ENCODE measurements at regions not wholly inside any gene's neighbourhood (a gene's known extent, or its start where the extent isn't known, plus 50 kb on each side); places are given as distances from the start of the nearest gene placed in this dataset.
A peak's percentile ranks its signal among the peaks of the same experiment; 100 is the strongest.

GRCh38 chr12:60992087-60992486, 1268.1 kb upstream of the USP15 start:
- H3K9me3 ChIP-seq (replicated peaks; ENCODE audit: control insufficient read depth, low read depth, low read length) = no peaks in the 10 kb centered on the region
- H3K36me3 ChIP-seq (ENCODE audit: control insufficient read depth, insufficient read depth, low read length) = no peaks in the 10 kb centered on the region
- no peaks in the 10 kb centered on the region for H3K27me3 ChIP-seq (ENCODE audit: control insufficient read depth, insufficient read depth, low read length)
- no peak for DNase-seq
- H3K27ac ChIP-seq (ENCODE audit: low read length) = no peak overlapping the region
- no CpG with 5 or more reads among the region's 2 CpGs for WGBS (ENCODE audit: insufficient coverage)
- H3K4me1 ChIP-seq (ENCODE audit: control insufficient read depth, insufficient read depth, low read length) = no peaks in the 10 kb centered on the region
- no peak overlapping the region for H3K4me3 ChIP-seq (ENCODE audit: low read length)

- no peak for DNase-seq
- no CpG with 5 or more reads among the region's 1 CpG for WGBS (ENCODE audit: insufficient coverage)
- Histone ChIP-seq H3K36me3 (ENCODE audit: control insufficient read depth, insufficient read depth, low read length) (no peaks in the 10 kb centered on the region), H3K9me3 (replicated peaks; ENCODE audit: control insufficient read depth, low read depth, low read length) (no peaks in the 10 kb centered on the region), H3K27me3 (ENCODE audit: control insufficient read depth, insufficient read depth, low read length) (no peaks in the 10 kb centered on the region), H3K4me3 (ENCODE audit: low read length) (no peak overlapping the region), H3K27ac (ENCODE audit: low read length) (no peak overlapping the region), H3K4me1 (ENCODE audit: control insufficient read depth, insufficient read depth, low read length) (no peaks in the 10 kb centered on the region)
Observed at GRCh38 chr12:60995256-60995825, 1264.9 kb upstream of the USP15 start.

- H3K27ac ChIP-seq (ENCODE audit: low read length) = no peak overlapping the region
- no CpG with 5 or more reads among the region's 1 CpG for WGBS (ENCODE audit: insufficient coverage)
Observed at GRCh38 chr12:60997869-60998378, 1262.3 kb upstream of the USP15 start.

GRCh38 chr12:61009192-61009591, 1251.0 kb upstream of the USP15 start:
- DNase-seq = peak; percentile 4
- Histone ChIP-seq H3K27me3 (ENCODE audit: control insufficient read depth, insufficient read depth, low read length) (no peaks in the 10 kb centered on the region), H3K9me3 (replicated peaks; ENCODE audit: control insufficient read depth, low read depth, low read length) (no peaks in the 10 kb centered on the region), H3K36me3 (ENCODE audit: control insufficient read depth, insufficient read depth, low read length) (no peaks in the 10 kb centered on the region), H3K4me1 (ENCODE audit: control insufficient read depth, insufficient read depth, low read length) (no peaks in the 10 kb centered on the region), H3K27ac (ENCODE audit: low read length) (no peak overlapping the region), H3K4me3 (ENCODE audit: low read length) (no peak overlapping the region)
- WGBS (ENCODE audit: insufficient coverage) = no CpG with 5 or more reads among the region's 2 CpGs

More at GRCh38 chr12:60997869-60998378, 1262.3 kb upstream of the USP15 start:
- H3K4me3 ChIP-seq (ENCODE audit: low read length) = no peak overlapping the region
- no peaks in the 10 kb centered on the region for H3K27me3 ChIP-seq (ENCODE audit: control insufficient read depth, insufficient read depth, low read length)
- no peaks in the 10 kb centered on the region for H3K36me3 ChIP-seq (ENCODE audit: control insufficient read depth, insufficient read depth, low read length)
- H3K4me1 ChIP-seq (ENCODE audit: control insufficient read depth, insufficient read depth, low read length) = no peaks in the 10 kb centered on the region
- no peak for DNase-seq
- H3K9me3 ChIP-seq (replicated peaks; ENCODE audit: control insufficient read depth, low read depth, low read length) = no peaks in the 10 kb centered on the region

- Histone ChIP-seq H3K9me3 (replicated peaks; ENCODE audit: control insufficient read depth, low read depth, low read length) (no peaks in the 10 kb centered on the region), H3K27me3 (ENCODE audit: control insufficient read depth, insufficient read depth, low read length) (no peaks in the 10 kb centered on the region), H3K27ac (ENCODE audit: low read length) (no peak overlapping the region), H3K4me3 (ENCODE audit: low read length) (no peak overlapping the region), H3K36me3 (ENCODE audit: control insufficient read depth, insufficient read depth, low read length) (no peaks in the 10 kb centered on the region), H3K4me1 (ENCODE audit: control insufficient read depth, insufficient read depth, low read length) (no peaks in the 10 kb centered on the region)
- WGBS (ENCODE audit: insufficient coverage) = no CpG with 5 or more reads among the region's 2 CpGs
- DNase-seq = no peak
Observed at GRCh38 chr12:61011767-61012423, 1248.3 kb upstream of the USP15 start.

GRCh38 chr12:61018571-61018970, 1241.6 kb upstream of the USP15 start:
- peaks cover 9% of the 10 kb centered on the region for H3K9me3 ChIP-seq (replicated peaks; ENCODE audit: control insufficient read depth, low read depth, low read length)
- DNase-seq = no peak
- no peaks in the 10 kb centered on the region for H3K4me1 ChIP-seq (ENCODE audit: control insufficient read depth, insufficient read depth, low read length)
- no peak overlapping the region for H3K4me3 ChIP-seq (ENCODE audit: low read length)
- no peaks in the 10 kb centered on the region for H3K27me3 ChIP-seq (ENCODE audit: control insufficient read depth, insufficient read depth, low read length)
- H3K36me3 ChIP-seq (ENCODE audit: control insufficient read depth, insufficient read depth, low read length) = no peaks in the 10 kb centered on the region
- H3K27ac ChIP-seq (ENCODE audit: low read length) = no peak overlapping the region

GRCh38 chr12:61023231-61023630, 1237.0 kb upstream of the USP15 start:
- no peak overlapping the region for H3K4me3 ChIP-seq (ENCODE audit: low read length)
- no peaks in the 10 kb centered on the region for H3K4me1 ChIP-seq (ENCODE audit: control insufficient read depth, insufficient read depth, low read length)
- peaks cover 17% of the 10 kb centered on the region for H3K9me3 ChIP-seq (replicated peaks; ENCODE audit: control insufficient read depth, low read depth, low read length)
- no peak for DNase-seq
- no peak overlapping the region for H3K27ac ChIP-seq (ENCODE audit: low read length)
- no peaks in the 10 kb centered on the region for H3K36me3 ChIP-seq (ENCODE audit: control insufficient read depth, insufficient read depth, low read length)
- 90% methylated on average over 13 of the region's 15 CpGs for WGBS (ENCODE audit: insufficient coverage)
- no peaks in the 10 kb centered on the region for H3K27me3 ChIP-seq (ENCODE audit: control insufficient read depth, insufficient read depth, low read length)

GRCh38 chr12:61029516-61029915, 1230.7 kb upstream of the USP15 start:
- no peak overlapping the region for H3K4me3 ChIP-seq (ENCODE audit: low read length)
- no peaks in the 10 kb centered on the region for H3K4me1 ChIP-seq (ENCODE audit: control insufficient read depth, insufficient read depth, low read length)
- 100% methylated on average over 1 of the region's 1 CpG for WGBS (ENCODE audit: insufficient coverage)
- no peak overlapping the region for H3K27ac ChIP-seq (ENCODE audit: low read length)
- no peak for DNase-seq
- peaks cover 7% of the 10 kb centered on the region for H3K9me3 ChIP-seq (replicated peaks; ENCODE audit: control insufficient read depth, low read depth, low read length)
- H3K36me3 ChIP-seq (ENCODE audit: control insufficient read depth, insufficient read depth, low read length) = no peaks in the 10 kb centered on the region
- H3K27me3 ChIP-seq (ENCODE audit: control insufficient read depth, insufficient read depth, low read length) = no peaks in the 10 kb centered on the region

- DNase-seq = no peak
- Histone ChIP-seq H3K36me3 (ENCODE audit: control insufficient read depth, insufficient read depth, low read length) (no peaks in the 10 kb centered on the region), H3K4me1 (ENCODE audit: control insufficient read depth, insufficient read depth, low read length) (no peaks in the 10 kb centered on the region), H3K4me3 (ENCODE audit: low read length) (no peak overlapping the region), H3K9me3 (replicated peaks; ENCODE audit: control insufficient read depth, low read depth, low read length) (no peaks in the 10 kb centered on the region), H3K27me3 (ENCODE audit: control insufficient read depth, insufficient read depth, low read length) (no peaks in the 10 kb centered on the region), H3K27ac (ENCODE audit: low read length) (no peak overlapping the region)
- WGBS (ENCODE audit: insufficient coverage) = 100% methylated on average over 1 of the region's 1 CpG
Observed at GRCh38 chr12:61037792-61038191, 1222.4 kb upstream of the USP15 start.

- 100% methylated on average over 1 of the region's 3 CpGs for WGBS (ENCODE audit: insufficient coverage)
- no peaks in the 10 kb centered on the region for H3K4me1 ChIP-seq (ENCODE audit: control insufficient read depth, insufficient read depth, low read length)
- H3K27me3 ChIP-seq (ENCODE audit: control insufficient read depth, insufficient read depth, low read length) = no peaks in the 10 kb centered on the region
- no peak overlapping the region for H3K4me3 ChIP-seq (ENCODE audit: low read length)
- DNase-seq = no peak
- no peaks in the 10 kb centered on the region for H3K36me3 ChIP-seq (ENCODE audit: control insufficient read depth, insufficient read depth, low read length)
- no peaks in the 10 kb centered on the region for H3K9me3 ChIP-seq (replicated peaks; ENCODE audit: control insufficient read depth, low read depth, low read length)
- H3K27ac ChIP-seq (ENCODE audit: low read length) = no peak overlapping the region
Observed at GRCh38 chr12:61043838-61044237, 1216.4 kb upstream of the USP15 start.

All from muscle of leg (tissue), 3 donors.